Dedifferentiated amniotic fluid mesenchymal stem cell (primary cell): ENCODE measurements at regions not wholly inside any gene's neighbourhood (a gene's known extent, or its start where the extent isn't known, plus 50 kb on each side); places are given as distances from the start of the nearest gene placed in this dataset.

Source experiments
- DNase-seq: peaks from one replicate; pipeline ENCODE4 v3.0.0-alpha.2; 2016; ENCODE audit errors: extremely low spot score

DNA sequence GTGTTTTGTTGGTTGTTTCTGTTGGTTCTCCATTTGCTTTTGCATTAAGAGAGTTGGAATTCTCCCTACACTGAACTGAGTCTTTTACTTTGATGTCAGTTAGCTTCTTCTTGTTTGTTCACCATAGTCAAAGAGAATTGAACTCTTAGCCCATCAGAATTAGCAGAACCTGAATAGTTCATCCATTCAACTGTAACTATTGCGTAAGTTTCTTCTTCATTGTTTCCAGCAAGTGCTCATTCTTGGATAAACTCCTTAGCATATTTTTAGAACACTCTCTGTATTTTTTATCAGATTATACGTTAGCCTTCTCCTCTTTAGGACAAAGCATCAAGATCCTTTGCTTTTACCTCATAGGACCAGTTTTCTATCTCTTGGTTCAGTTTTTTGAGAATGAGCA lies 128.4 kb upstream of the RAB11FIP2 start:
- no peak for DNase-seq

DNA sequence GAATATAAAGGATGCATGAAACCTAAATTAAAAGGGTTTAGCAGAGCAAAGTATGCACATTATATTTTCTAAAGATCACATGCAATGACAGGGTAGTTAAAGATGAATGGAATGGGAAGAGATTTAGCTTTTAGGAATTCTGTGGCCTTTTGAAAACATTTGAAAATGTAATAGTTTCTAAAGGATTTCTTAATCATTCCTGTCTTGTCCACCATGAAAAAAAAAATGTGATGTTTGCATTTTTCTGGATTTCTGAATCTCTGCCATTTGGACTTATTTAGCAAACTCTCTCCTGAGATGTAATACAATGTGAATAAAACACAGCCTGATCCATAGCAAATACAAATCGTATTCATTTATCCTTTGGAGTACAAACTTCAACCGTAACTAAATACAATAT lies 126.6 kb upstream of the RAB11FIP2 start:
- no peak for DNase-seq

DNA sequence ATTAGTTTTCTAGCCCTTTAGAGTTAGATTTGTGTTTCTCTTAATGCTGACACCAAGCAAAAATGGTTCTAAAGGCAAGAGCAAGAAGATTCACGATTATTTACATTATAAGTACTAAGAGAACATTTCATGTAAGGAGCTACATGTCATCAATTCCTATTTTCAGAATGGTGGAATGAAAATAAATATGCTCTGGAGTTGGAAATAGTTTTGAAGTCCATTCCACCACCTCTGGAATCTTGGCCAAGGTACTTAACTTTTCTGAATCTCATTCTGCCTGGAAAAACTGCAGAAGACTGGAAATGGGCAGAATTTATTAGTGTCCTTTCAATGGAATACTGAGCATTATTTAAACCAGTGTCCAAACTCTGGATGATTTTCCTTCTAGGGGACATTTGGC lies 125.1 kb upstream of the RAB11FIP2 start:
- DNase-seq: no peak

DNA sequence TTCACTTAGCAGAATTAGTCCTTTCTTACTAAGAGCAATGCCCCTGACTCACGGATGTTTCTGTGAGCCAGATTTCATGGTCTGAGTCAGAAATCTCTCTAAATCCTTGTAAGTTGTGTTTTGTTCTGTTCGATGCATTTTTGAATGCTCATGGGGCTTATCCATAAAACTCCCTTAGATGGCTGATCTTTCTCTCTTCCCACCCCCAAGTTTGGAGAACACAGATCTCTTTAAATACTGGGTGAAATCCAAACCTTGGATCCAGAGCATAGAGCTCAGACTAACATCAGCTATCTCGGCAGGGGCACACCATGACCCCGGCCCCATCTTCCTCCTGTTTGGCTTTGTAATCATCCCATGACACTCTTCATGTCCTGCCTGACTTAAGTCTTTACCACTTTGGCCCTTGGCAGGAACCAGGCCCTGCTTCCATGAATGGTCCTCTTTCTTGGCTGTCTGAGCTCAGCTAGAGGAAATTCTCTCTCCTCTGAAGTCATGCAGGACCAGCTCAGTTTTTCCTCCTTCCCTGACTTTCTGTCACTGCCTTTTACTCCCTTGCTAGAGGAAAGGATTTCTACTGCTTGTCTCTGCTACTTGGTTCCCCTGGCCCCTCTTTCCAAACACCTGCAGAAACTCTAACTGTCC lies 120.4 kb upstream of the RAB11FIP2 start:
- no peak for DNase-seq

DNA sequence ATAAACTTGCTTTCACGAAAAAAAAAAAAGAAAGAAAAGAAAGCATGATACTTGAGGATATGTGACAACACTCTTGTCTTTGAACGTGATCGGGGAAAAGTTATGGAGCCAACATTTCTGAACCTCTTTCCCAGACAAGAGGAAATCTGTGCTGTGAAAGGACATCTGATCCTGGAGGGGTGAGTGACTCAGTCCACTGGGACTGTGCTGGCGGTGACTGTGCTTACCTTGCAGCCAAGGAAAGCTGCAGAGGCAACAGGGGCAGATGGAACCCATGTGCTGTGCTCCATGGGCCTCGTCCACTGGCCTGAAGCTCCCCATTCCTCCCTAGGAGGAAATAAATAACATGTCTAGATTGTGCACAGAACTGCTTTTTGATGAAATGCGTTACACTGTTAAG lies 116.5 kb upstream of the RAB11FIP2 start:
- no peak for DNase-seq

DNA sequence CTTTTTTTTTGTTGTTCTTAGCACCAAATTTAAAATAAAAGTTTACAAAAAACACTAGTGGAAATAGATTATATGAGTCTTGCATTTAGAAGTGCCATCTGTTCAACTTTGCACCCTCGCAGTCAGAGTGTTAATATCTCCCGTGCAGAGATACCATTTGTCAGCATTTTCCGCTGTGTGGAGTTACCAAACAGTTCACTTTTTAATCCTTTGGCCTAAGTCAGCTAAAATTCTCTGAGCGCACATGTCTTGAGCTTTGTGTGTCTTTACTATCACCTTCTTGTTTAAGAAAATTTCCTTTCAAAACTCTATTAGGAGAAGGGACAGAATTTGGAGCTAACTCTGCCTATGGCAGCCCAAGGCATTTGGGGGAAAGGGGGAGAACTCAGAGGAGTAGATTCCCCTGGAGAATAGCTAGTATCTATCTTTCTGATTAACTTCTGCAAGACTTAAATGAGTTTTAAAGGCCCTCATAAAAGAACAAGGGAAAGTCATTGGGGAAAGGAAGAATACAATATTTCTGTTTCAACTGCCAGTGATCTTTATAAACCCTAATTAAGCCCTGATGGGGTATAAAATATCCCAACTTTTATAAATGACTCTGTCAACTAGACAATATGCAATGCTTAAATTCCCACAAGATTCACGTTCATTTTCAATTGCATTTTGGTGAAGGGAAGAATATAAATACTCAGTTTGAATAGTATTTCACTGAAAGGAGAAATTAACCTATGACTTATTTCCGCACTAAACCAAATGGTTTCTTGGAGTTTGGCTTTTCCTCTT lies 114.9 kb upstream of the RAB11FIP2 start:
- DNase-seq: no peak

DNA sequence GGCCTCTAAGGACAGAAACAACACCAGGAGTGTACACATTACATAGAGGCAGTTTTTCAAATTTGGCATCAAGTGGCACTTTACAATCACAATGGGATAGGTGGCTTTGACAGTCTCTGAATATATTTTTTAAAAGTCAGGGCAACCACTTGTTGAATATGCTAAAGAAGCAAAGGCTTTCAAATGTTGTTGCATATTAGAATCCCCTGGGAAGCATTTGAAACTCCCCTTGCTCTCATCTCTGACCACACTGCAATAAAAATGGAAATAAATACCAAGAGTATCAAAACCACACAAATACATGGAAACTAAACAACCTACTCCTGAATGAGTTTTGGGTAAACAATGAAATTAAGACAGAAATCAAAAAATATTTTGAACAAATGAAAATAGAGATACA lies 106.5 kb upstream of the RAB11FIP2 start:
- DNase-seq: no peak

DNA sequence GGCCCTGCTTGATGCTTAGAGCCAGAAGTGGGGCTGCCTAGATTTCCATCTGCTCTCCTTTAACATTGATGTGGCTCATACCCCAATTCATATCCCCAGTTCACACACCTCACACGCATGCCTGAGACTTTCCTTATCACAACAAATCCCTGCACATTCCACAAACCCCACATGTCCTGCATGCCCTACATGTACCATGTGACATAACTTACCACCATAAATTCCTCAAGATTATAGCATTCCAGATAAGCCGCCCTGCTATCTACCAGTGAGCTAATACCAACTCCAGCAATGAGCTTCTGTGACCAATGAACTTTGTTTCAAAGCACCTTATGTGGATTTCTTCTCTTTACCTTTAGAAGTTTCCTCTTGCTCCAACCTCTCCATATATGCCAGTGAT lies 104.7 kb upstream of the RAB11FIP2 start:
- no peak for DNase-seq

DNA sequence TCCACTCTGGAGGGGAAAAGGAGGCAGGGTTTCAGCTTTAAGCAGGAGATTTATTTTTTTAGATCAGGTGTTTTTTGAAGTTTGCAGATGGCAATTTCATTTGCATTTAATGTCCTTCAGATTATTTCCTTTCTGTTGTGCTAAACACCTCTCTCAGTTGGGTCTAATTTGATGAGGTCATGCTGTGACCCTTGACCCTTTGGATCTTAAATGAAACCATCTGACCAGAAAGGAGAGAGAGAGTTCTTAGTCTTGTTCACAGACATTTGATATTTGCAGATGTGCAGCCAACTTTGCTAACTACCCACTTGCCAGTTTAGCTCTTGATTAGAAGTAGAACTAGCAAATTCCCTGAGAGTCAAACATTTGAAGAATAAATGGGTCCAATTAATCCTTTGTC lies 101.5 kb upstream of the RAB11FIP2 start:
- no peak for DNase-seq

DNA sequence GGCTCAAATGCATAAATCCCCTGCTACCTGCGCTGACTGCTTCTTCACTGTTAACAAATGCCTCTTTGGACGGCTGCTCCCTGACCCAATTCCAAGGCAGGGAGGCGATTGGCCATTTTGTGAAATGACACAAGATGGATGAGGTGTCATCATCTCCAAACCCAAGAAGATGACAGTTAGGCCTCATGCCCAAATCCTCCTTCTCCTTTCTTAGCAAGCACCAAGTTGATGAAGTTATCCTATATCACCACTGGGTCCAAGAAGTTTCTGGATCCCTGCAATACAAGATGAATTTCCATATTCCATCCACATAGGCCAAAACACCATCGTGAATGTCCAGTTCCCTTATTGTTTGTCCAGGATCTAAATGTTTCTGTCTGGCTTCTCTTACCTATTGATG lies 98.5 kb upstream of the RAB11FIP2 start:
- no peak for DNase-seq

DNA sequence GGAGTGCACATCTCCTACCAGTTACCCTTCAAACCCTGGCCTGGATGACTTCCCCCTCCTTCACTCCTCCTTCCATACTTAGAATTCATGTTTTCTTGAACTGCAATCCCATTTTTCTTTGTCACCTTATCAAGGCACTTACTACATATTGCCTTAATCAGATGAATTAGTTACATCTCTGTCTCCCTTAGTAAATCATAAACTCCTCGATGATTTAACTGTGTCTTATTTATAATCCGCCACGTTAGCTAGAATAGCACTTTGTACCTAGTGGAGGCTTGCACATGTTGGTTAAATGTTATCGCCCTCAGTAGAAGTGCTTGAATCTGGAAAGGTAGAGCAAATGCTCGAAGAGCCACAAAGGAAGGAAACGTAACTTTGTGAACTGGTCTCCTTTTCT lies 94.7 kb upstream of the RAB11FIP2 start:
- DNase-seq: no peak

DNA sequence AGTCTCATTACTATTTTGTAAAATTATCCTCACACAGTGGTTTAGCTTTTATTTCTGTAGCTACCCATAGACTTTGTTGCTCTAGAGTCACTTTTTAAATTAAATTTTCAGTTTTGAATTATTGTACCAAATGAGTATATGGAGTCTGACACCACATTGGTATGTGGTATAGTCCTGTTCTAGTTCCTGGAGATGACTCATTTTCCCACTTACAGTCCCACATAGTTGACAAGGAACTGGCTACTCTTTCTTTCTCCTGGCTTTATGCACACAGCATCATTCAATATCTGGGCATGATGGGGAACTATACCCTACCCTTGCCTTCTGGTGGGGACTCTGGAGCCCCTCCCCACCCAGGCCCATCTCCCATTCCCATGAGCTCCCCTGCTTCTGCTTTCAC lies 92.6 kb upstream of the RAB11FIP2 start:
- DNase-seq: no peak

DNA sequence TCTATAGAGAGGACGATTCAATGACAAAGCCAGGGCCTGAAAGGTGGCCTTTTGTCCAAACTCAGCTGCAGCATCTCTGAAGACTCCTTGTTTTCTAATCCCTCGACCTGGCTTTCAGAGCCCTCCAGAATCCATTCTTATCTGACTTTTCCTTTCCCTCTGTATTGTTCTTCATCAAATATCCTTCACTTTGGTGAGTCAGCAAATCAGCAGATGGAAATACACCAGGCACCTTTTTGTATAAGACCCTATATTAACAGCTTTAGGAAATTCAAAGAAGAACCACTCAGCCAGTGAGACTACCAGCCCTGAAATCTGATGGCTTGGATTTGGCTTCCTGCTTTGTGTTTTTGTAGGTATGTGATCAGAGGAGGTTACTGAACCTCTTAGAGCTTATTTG lies 81.9 kb upstream of the RAB11FIP2 start:
- no peak for DNase-seq

DNA sequence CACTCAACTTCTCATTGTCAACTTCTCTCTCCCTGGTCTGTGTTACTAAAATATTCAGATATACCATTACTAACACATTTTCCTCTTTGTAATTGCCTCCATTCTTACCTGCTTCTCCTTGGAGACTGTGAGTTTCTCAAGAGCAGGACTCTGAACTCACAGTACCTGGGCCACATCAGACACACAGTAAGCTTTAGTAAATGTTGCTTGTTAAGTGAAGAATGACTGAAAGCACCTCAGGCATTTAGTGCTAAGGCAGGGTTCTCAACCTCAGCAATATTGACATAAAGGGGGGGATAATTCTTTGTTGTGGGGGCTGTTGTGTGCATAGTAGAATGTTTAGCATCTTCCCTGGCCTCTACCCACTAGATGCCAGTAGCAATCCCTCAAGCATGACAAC lies 72.0 kb upstream of the RAB11FIP2 start:
- no peak for DNase-seq

DNA sequence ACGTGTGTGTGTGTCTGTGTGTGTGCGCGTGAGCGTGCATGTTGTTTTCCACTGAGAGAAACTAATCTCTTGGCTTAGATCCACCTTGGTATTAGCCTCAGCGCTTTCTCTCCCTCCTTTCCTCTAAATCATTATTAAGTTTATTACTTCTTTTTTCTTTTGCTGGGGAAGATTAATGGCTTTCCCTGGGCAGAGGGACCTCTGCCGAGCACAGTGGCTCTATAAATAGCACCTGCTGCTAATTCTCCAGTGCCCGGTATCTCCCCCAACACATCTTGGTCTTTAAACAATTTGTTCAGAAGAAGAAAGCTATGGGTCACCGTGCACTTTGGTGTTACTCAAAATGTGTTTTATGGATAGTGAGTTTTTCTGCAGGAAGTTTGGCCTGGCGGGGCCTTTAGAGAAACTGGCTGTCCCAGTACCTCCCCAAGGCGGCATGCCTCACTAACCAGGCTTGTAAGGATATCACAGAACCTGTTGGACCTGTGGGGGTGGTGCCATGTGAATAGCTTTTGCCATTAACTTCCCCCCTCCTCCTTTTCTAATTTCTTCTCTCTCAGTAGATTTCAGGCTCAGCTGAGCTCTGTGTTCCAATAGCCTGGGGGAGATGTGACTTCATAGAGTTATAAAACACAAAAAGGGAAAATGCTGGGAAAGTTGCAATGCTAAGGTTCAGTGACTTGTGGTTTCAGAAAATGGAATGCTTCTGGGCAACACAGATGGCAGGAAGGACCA lies 70.1 kb upstream of the RAB11FIP2 start:
- DNase-seq: no peak

DNA sequence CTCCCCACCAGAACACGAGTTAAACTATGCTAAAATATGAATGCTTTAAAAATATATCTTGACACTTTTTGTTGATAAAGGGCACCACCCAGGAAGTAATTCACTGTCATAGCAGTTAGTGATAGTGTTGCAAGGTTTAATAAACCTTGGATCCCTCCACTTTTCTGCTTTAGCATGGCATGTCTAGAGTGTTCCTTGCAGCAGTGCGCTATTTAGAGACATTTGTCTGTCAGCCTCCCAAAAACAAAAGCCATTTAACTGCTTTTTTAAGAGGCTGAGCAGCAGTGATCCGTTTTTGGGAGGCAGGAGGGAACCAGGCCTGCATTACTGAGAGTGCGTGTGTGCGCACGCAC lies 69.6 kb upstream of the RAB11FIP2 start:
- DNase-seq: no peak

DNA sequence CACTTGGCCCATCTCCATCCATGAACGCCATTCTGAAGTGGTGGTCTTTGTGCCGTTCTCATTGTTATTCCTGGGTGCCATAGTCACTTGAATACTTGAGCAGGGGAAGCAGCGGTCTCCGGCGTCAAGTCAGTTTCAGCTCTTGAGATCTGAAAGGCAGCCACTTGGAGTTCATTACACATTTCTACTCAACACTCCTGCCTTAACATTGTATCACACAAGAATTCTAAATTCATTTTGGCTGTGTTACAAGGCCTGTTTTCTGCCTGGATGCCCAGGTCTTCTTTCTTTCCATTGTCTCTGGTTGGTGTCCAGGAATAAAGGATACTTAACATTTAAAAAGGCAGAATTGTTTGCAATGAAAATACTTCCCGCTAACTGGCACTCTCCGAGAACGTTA lies 69.0 kb upstream of the RAB11FIP2 start:
- no peak for DNase-seq

DNA sequence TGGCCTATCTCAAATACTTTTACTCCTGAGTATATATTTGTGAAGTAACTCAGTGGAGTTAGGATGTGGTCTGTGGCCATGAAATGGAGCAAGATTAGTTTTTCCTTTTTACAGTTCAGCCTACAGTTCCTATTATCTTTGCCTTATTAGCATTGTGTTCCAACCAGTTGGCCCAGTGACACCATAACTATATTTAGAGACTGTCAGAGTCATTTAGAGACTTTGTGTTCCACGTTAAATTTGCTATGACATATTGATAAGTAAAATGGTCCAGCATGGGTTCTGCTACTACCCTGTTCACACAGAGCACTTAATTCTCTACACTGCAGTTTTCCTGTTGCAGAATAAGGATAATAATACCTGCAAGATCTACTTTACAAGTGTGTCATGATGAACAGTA lies 68.3 kb upstream of the RAB11FIP2 start:
- DNase-seq: no peak

DNA sequence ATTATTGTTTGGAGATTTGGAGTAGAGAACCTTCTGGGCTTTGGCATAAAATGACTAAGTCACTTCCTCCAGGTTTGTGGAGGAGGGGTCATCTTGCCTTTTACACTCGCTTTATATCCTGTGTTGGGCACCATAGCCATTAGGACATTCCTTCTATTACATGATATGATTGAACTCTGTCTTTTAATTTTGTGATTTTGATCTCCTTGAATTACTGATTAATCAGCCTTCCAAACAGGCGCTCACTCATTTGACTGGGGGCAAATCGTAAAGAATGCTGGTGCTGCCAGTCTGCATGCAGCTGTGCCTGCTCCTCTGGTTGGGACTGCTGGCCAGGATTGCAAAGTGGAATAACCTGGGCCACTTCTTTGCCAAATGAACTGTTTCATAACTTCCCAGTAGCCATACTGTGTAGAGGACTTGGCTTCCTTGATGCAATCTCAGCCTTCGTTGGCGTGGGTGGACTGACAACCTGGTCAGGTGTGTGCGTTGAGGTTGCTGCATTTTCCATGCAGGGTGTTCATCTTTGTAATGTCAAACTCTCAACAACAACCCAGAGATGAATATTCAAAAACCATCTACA lies 65.9 kb upstream of the RAB11FIP2 start:
- DNase-seq: no peak

DNA sequence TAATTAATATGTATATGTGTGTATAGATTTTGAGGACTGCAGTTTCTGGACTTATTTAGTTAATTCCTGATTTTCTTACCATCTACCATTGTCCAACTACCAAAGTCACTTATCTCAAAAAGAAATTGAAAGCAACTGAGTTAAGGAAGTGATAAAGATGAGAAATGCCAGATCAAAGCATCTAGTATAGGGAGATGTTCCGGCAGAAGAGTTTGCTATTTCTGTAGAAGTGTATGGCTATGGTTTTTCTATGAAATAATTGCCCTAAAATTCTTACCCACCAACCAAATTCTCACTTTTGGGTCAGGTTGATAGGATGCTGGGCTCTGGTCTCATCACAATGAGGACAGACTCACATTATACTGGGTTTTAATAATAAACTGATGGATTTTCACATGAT lies 64.0 kb upstream of the RAB11FIP2 start:
- DNase-seq: no peak

DNA sequence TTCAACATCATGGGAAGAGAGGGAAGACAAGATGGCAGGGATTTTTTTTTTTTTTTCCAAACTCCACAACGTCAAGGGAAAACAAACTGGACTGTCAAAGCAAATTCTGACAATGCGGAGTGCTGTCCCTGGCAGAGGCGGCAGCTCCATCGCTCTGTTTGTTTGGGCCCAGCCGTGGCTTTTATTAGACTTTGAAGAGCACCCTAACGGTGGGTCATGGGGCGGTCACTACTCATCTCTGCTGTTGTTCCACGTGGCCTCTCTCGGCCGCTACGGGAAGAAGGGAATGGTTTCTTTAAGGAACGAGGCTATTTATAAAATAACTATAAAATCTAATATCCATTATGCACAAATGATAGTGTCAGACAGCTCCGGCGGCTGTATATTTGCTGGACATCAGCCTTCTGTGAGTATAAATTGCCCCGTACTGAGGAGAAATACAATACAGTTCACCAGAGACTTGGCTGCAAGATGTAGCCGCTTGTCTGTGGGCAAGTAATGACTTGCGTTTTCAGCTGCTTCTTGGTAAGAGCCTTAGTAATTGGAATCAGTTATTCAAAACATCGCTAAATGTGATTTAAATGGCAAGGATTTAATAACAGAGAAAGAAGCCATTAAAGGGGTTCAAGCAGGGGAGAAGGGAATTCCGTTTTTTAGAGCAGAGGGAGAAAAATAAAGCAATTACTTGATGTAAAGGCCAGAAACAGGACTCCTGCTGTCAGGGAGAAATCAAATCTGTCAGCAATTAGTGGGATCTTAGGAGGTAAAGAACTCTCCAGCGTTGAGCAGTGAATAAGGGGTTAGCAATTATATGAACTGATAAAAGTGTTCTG lies 61.7 kb upstream of the RAB11FIP2 start:
- DNase-seq: no peak

DNA sequence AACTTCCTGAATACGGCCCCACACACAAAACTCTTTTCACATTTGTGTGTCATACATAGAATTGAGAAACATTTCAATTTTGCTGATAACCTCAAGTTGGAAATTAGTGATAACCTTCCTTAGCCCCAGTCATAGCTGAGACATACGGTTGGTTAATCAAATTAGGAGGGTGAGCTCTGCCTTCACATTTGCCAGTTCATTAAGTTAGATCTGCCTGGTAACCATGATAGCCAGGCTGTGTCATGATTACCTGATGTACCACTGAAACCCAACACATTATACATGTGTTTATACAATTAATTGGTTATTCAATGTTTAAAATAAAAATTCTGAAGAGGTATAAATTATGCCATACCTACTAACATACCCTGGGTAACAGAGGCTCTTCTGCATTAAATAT lies 60.8 kb upstream of the RAB11FIP2 start:
- DNase-seq: no peak
